Endothelial cell of umbilical vein (primary cell): ENCODE measurements at regions not wholly inside any gene's neighbourhood (a gene's known extent, or its start where the extent isn't known, plus 50 kb on each side); places are given as distances from the start of the nearest gene placed in this dataset.

ENCODE experiments used
- BruUV-seq: library from RNA; stranded (reverse); fragments of 400-500 nt; replicated peaks from 2 replicates; lab custom pipeline; 2021; lab: Mats Ljungman, UMichigan
- CTCF ChIA-PET: fragments of 300-600, 350-600 bp; sonication (Branson Sonifier 250); formaldehyde crosslinking; loops from one replicate; lab custom pipeline; 2021; ENCODE audit warnings: antibody characterized with exemption, inconsistent platforms; lab: Charles Lee
- POLR2A ChIA-PET: fragments of 300-600, 350-600 bp; sonication (Branson Sonifier 250); formaldehyde crosslinking; loops from one replicate; lab custom pipeline; 2021; ENCODE audit warnings: antibody characterized with exemption, inconsistent platforms; lab: Charles Lee
- DNase-seq: peaks from one replicate; pipeline ENCODE4 v3.0.0-alpha.2; 2011; ENCODE audit warnings: low read depth, low spot score
- FAIRE-seq: peaks from 2 replicates; lab custom pipeline; 2011; peaks lifted over from hg19 to GRCh38; lab: Jason Lieb, UNC
- H2AFZ ChIP-seq: 2 replicates; pipeline ENCODE4 v1.6.0; 2012; ENCODE audit warnings: low read depth, low read length, control low read depth, inconsistent platforms
- H3K27ac ChIP-seq: 2 replicates; pipeline ENCODE4 v1.5.1; 2011; ENCODE audit warnings: low read depth, mild to moderate bottlenecking, control low read depth, low read length, moderate library complexity; ENCODE audit not compliant: insufficient read depth
- H3K27me3 ChIP-seq, 2 experiments: 2 replicates each; pipeline versions ENCODE4 v1.6.0 to v1.6.1; 2011; ENCODE audit warnings: low read length in 2 of 2, mixed read lengths in 1 of 2; ENCODE audit not compliant: control insufficient read depth in 2 of 2, insufficient read depth in 2 of 2
- H3K36me3 ChIP-seq, 2 experiments: 2 replicates in 1 of 2; 3 replicates in 1 of 2; pipeline ENCODE4 v1.5.1; 2011; ENCODE audit warnings: low read length in 2 of 2, mild to moderate bottlenecking in 1 of 2, moderate library complexity in 1 of 2; ENCODE audit not compliant: control insufficient read depth in 2 of 2, insufficient read depth in 2 of 2; ENCODE audit errors: extremely low read depth in 1 of 2
- H3K4me1 ChIP-seq: 3 replicates; pipeline ENCODE4 v1.5.1; 2011; ENCODE audit warnings: mild to moderate bottlenecking, low read length; ENCODE audit not compliant: control insufficient read depth, insufficient read depth; ENCODE audit errors: extremely low read depth
- H3K4me2 ChIP-seq: 2 replicates; pipeline ENCODE4 v1.6.1; 2011; ENCODE audit warnings: low read length, control low read depth, mixed read lengths; ENCODE audit not compliant: insufficient read depth
- H3K4me3 ChIP-seq, 3 experiments: fragments of 200-600 bp in 1 of 3; sonication (generic), shearing (Covaris generic) in 1 of 3; replicated peaks in 1 of 3; 2 replicates each; pipeline ENCODE4 v1.5.1; 2011 to 2016; ENCODE audit warnings: control low read depth in 3 of 3, low read length in 3 of 3, mild to moderate bottlenecking in 2 of 3, inconsistent platforms in 1 of 3, low read depth in 1 of 3, moderate library complexity in 1 of 3; ENCODE audit not compliant: insufficient read depth in 1 of 3
- H3K79me2 ChIP-seq: 2 replicates; pipeline ENCODE4 v1.6.0; 2012; ENCODE audit warnings: low read length, inconsistent platforms; ENCODE audit not compliant: control insufficient read depth, insufficient read depth
- H3K9ac ChIP-seq: replicated peaks from 2 replicates; pipeline ENCODE3; 2011; ENCODE audit warnings: low read length, control low read depth; ENCODE audit not compliant: insufficient read depth; ENCODE audit errors: extremely low read depth
- H3K9me1 ChIP-seq: replicated peaks from 3 replicates; pipeline ENCODE4 v1.6.0; 2011; ENCODE audit warnings: mild to moderate bottlenecking, low read length; ENCODE audit not compliant: control insufficient read depth, insufficient read depth; ENCODE audit errors: extremely low read depth
- H3K9me3 ChIP-seq: replicated peaks from 2 replicates; pipeline ENCODE4 v1.5.1; 2012; ENCODE audit warnings: low read length, inconsistent platforms; ENCODE audit not compliant: control insufficient read depth, insufficient read depth
- H4K20me1 ChIP-seq: replicated peaks from 2 replicates; pipeline ENCODE3; 2011; ENCODE audit warnings: mild to moderate bottlenecking, low read length; ENCODE audit not compliant: control insufficient read depth, insufficient read depth; ENCODE audit errors: extremely low read depth
- CTCF ChIP-seq, 2 donors: IDR thresholded peaks; 1 replicate in 1 of 2; 2 replicates in 1 of 2; pipeline ENCODE4 v1.5.1; 2011; ENCODE audit warnings: low read length in 2 of 2, mild to moderate bottlenecking in 2 of 2, moderate library complexity in 2 of 2, control low read depth in 1 of 2, inconsistent platforms in 1 of 2, low read depth in 1 of 2; ENCODE audit not compliant: insufficient read depth in 1 of 2; ENCODE audit errors: extremely low read depth in 1 of 2
- EZH2 ChIP-seq: IDR thresholded peaks from 2 replicates; pipeline ENCODE4 v1.6.1; 2012; ENCODE audit warnings: borderline replicate concordance, low read depth, mild to moderate bottlenecking, moderate library complexity, low read length, inconsistent platforms; ENCODE audit not compliant: severe bottlenecking
- FOS ChIP-seq: IDR thresholded peaks from 2 replicates; pipeline ENCODE4 v1.6.1; 2011; ENCODE audit warnings: mild to moderate bottlenecking, low read length, moderate library complexity, borderline replicate concordance; ENCODE audit not compliant: insufficient read depth
- GATA2 ChIP-seq: IDR thresholded peaks from 2 replicates; pipeline ENCODE4 v1.7.0; 2011; ENCODE audit warnings: low read depth, mild to moderate bottlenecking, moderate library complexity, mixed read lengths, low read length; ENCODE audit not compliant: insufficient read length, insufficient read depth
- JUN ChIP-seq: IDR thresholded peaks from 2 replicates; pipeline ENCODE4 v1.6.1; 2011; ENCODE audit warnings: borderline replicate concordance, low read depth; ENCODE audit not compliant: insufficient read length, insufficient read depth
- MAX ChIP-seq: IDR thresholded peaks from 2 replicates; pipeline ENCODE4 v1.6.1; 2011; ENCODE audit not compliant: insufficient read depth, insufficient read length
- MYC ChIP-seq: IDR thresholded peaks from one replicate; pipeline ENCODE4 v1.6.1; 2011; ENCODE audit warnings: mild to moderate bottlenecking, low read depth, low read length
- POLR2A ChIP-seq: IDR thresholded peaks from 2 replicates; pipeline ENCODE4 v1.6.1; 2012; ENCODE audit warnings: low read depth, mild to moderate bottlenecking, control low read depth, low read length
- POLR2AphosphoS5 ChIP-seq: IDR thresholded peaks from 2 replicates; pipeline ENCODE4 v1.6.1; 2012; ENCODE audit warnings: low read depth, mild to moderate bottlenecking, control low read depth, low read length, moderate library complexity; ENCODE audit not compliant: insufficient read depth
- dilution Hi-C: fragments of 300-500 bp; cut with MboI; formaldehyde crosslinking; loops from one replicate; pipeline ENCODE4 v1.15.0; 2019; ENCODE audit warnings: low sequenced_read_pairs; ENCODE audit not compliant: extremely low pct_ligation_motif_present
- intact Hi-C: fragments of 100-400 bp; cut with micrococcal nuclease; formaldehyde crosslinking; loops from one replicate; pipeline ENCODE4 v1.10.0; 2022

- TF ChIP-seq JUN (no peak), POLR2A (no peak), EZH2 (no peak), FOS (no peak), GATA2 (no peak), MAX (no peak), POLR2AphosphoS5 (no peak), MYC (no peak), CTCF (IDR thresholded peaks at IDR 0.05; ENCODE audit: extremely low read depth in 1 of 2, insufficient read depth in 1 of 2, low read depth in 1 of 2, low read length in 2 of 2) (no peak)
- CTCF ChIA-PET: interaction anchor here (2.2 kb wide), 1 partner anchor 11 kb away, joined by 8 read pairs; no protein-coding TSS in a partner anchor
- Histone ChIP-seq H3K4me2 (no peak overlapping the region), H3K36me3 (no peaks in the 10 kb centered on the region), H3K9me1 (no peaks in the 10 kb centered on the region), H2AFZ (no peak overlapping the region), H3K9me3 (no peaks in the 10 kb centered on the region), H3K4me3 (no peak overlapping the region), H3K9ac (no peak overlapping the region), H3K79me2 (no peaks in the 10 kb centered on the region), H3K27ac (no peak overlapping the region), H3K4me1 (no peaks in the 10 kb centered on the region), H3K27me3 (no peaks in the 10 kb centered on the region), H4K20me1 (no peaks in the 10 kb centered on the region)
- FAIRE-seq (no peak), DNase-seq (no peak)
- BruUV-seq: no TSS peak
- POLR2A ChIA-PET: no interaction called here
- intact Hi-C loops: no loop called here
- dilution Hi-C loops: no loop called here
These were observed 274.7 kb downstream of the MN1 start for GRCh38 chr22:27526901-27527300.
